WERI-Rb-1 (cell line): ENCODE measurements at regions not wholly inside any gene's neighbourhood (a gene's known extent, or its start where the extent isn't known, plus 50 kb on each side); places are given as distances from the start of the nearest gene placed in this dataset.

ENCODE experiments used
- DNase-seq: peaks from one replicate; pipeline ENCODE4 v3.0.0-alpha.2; 2020
- H3K27ac ChIP-seq: fragments of 250-450 bp; sonication (Bioruptor Pico); 2 replicates; pipeline ENCODE4 v1.5.1; 2020; ENCODE audit warnings: mild to moderate bottlenecking, moderate library complexity
- H3K27me3 ChIP-seq: fragments of 250-450 bp; sonication (Bioruptor Pico); 2 replicates; pipeline ENCODE4 v1.5.1; 2021; ENCODE audit warnings: mild to moderate bottlenecking, low read depth, moderate library complexity; ENCODE audit not compliant: insufficient read depth, severe bottlenecking
- H3K36me3 ChIP-seq: fragments of 250-450 bp; sonication (Bioruptor Pico); 2 replicates; pipeline ENCODE4 v1.5.1; 2020; ENCODE audit warnings: mild to moderate bottlenecking, moderate library complexity
- H3K4me3 ChIP-seq: 2 replicates; pipeline ENCODE4 v1.5.1; 2011; ENCODE audit warnings: low read depth, mild to moderate bottlenecking, control low read depth, low read length
- H3K9me3 ChIP-seq: fragments of 250-450 bp; sonication (Bioruptor Pico); 2 replicates; pipeline ENCODE4 v1.5.1; 2021; ENCODE audit warnings: mild to moderate bottlenecking, moderate library complexity; ENCODE audit not compliant: severe bottlenecking
- TF ChIP-seq, protein P1 (sequence below): IDR thresholded peaks from 2 replicates; pipeline ENCODE4 v1.5.1; 2011; ENCODE audit warnings: low read depth, mild to moderate bottlenecking, control low read depth, inconsistent platforms, low read length

DNA sequence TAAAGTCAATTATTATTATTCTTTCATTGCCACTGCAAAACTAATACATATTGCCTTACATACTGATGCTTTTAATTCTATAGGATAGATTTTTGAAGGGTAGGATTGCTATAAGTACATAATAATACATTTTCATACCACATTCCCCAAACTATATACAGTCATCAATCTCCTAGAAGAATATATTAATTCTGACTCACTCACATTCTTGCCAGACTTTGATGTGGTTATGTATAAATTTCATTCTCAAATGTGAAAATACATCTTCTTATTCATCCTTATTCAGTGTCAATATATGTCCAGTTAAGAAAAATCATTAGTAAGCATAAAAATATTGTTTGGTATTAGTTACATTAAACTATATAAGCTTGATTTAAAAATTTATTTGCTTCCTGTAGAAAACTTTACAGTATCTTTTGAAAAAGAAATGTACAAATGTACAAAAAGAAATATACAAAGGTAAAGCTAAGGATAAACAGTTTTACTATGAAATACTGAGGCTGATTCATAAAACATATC, 458.8 kb upstream of the CNTN5 start:
- no peak for DNase-seq
- Histone ChIP-seq H3K27ac (no peak overlapping the region), H3K36me3 (no peaks in the 10 kb centered on the region), H3K9me3 (no peaks in the 10 kb centered on the region), H3K4me3 (no peak overlapping the region), H3K27me3 (no peaks in the 10 kb centered on the region)
- TF ChIP-seq, protein P1, sequence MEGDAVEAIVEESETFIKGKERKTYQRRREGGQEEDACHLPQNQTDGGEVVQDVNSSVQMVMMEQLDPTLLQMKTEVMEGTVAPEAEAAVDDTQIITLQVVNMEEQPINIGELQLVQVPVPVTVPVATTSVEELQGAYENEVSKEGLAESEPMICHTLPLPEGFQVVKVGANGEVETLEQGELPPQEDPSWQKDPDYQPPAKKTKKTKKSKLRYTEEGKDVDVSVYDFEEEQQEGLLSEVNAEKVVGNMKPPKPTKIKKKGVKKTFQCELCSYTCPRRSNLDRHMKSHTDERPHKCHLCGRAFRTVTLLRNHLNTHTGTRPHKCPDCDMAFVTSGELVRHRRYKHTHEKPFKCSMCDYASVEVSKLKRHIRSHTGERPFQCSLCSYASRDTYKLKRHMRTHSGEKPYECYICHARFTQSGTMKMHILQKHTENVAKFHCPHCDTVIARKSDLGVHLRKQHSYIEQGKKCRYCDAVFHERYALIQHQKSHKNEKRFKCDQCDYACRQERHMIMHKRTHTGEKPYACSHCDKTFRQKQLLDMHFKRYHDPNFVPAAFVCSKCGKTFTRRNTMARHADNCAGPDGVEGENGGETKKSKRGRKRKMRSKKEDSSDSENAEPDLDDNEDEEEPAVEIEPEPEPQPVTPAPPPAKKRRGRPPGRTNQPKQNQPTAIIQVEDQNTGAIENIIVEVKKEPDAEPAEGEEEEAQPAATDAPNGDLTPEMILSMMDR = no peak

DNA sequence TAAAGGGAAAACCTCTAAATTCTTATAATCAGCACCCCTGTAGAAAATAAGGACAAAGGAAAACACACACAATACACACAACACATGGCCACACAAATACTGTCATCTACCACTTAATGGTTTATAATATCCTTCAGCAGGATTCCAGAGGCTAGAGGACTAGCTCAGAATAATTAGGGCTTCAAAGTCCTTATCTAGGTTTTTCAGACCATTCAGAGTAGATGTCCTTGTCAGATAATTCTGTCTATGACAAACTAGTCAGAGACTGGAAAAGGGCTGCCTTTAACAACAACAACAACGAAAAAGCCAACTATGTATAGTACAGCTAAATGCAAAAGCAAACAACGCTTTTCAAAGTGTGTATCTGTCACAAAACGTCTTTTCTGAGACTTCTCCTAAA, 456.5 kb upstream of the CNTN5 start:
- Histone ChIP-seq H3K36me3 (no peaks in the 10 kb centered on the region), H3K27me3 (no peaks in the 10 kb centered on the region), H3K4me3 (no peak overlapping the region), H3K9me3 (no peaks in the 10 kb centered on the region), H3K27ac (no peak overlapping the region)
- DNase-seq = no peak
- TF ChIP-seq, protein P1 = no peak

DNA sequence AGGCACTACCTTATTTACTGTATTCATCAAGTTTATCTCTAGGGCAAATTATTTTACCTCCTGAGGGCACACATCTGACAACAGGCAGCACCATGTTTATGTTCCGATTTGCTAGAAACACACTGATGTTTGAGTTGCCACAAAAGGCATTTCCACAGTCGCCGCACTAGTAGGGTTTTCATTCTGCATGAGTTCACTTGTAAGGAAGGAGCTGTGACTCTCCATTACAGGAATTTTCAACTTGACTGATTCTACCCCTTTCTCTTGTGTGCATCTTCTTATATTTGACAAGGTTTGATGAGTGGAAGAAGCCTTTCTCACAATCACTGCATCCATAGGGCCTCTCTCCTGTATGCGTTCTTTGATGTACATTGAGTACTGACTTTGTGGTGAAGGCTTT, 455.9 kb upstream of the CNTN5 start:
- no peaks in the 10 kb centered on the region for H3K27me3 ChIP-seq
- no peaks in the 10 kb centered on the region for H3K36me3 ChIP-seq
- no peak for DNase-seq
- no peak overlapping the region for H3K4me3 ChIP-seq
- TF ChIP-seq, protein P1 = no peak
- no peaks in the 10 kb centered on the region for H3K9me3 ChIP-seq
- H3K27ac ChIP-seq = no peak overlapping the region

DNA sequence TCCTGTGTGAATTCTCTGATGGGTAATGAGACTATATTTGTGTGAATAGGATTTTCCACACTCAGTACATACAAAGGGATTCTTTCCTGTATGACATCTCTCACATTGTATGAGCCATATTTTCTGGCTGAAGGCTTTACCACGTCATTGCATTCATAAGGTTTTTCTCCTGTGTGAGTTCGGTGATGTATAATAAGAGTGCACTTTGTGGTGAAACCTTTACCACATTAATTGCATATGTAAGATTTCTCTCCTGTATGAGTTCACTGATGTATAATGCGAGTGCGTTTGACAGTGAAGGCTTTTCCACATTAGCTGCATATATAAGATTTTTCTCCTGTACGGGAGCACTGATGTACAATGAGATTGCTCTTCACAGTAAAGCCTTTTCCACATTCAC, 455.4 kb upstream of the CNTN5 start:
- Histone ChIP-seq H3K27me3 (no peaks in the 10 kb centered on the region), H3K9me3 (no peaks in the 10 kb centered on the region), H3K4me3 (no peak overlapping the region), H3K27ac (no peak overlapping the region), H3K36me3 (no peaks in the 10 kb centered on the region)
- no peak for DNase-seq
- TF ChIP-seq, protein P1 = no peak

DNA sequence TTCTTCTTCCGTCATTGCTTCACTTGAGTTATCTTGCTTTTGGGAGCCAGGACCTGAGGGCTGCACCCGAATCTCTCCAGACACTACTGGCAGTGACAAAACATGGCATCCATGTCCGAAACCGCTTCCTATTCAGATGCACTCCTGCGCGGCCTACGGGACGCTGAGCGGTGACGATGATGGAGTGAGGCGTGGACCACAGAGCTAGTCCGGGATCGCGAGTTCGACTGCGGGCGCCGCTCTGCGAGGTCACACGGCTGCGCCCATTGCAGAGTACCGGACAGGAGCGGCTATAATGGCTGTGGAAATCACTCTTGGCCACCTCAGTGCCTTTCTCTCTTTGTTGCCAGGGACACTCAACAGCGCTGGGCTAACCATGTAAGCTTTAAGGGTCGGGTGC, 453.8 kb upstream of the CNTN5 start:
- TF ChIP-seq, protein P1 = no peak

DNA sequence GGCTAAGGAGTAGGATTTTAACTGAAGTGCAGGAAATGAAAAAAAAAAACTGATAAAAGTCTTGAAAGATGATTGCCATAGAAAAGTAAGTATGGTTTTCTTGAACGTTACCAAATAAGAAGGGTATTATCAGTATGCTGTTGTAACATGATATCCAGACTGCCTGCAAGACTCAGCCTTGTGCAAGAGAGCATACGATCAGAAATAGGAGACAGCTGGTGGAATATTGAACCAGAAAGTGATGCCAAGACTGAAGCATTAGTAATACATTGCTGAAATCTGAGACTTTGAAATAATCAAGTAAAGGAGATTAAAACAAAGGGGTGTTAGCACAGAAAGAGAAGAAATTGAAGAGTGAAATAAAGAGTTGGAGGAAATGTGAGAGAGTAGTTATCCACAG, 452.7 kb upstream of the CNTN5 start:
- TF ChIP-seq, protein P1 = no peak
- H3K27me3 ChIP-seq = no peaks in the 10 kb centered on the region
- DNase-seq = peak; percentile 48
- H3K27ac ChIP-seq = no peak overlapping the region; the same call in 1 of the 2 replicates
- no peaks in the 10 kb centered on the region for H3K36me3 ChIP-seq
- no peaks in the 10 kb centered on the region for H3K9me3 ChIP-seq
- H3K4me3 ChIP-seq = no peak overlapping the region

More for the DNA sequence above, 453.8 kb upstream of the CNTN5 start:
- DNase-seq = no peak
- H3K36me3 ChIP-seq = no peaks in the 10 kb centered on the region
- no peak overlapping the region for H3K27ac ChIP-seq
- no peaks in the 10 kb centered on the region for H3K9me3 ChIP-seq
- no peaks in the 10 kb centered on the region for H3K27me3 ChIP-seq
- no peak overlapping the region for H3K4me3 ChIP-seq
